GM12873 (cell line): ENCODE measurements at regions not wholly inside any gene's neighbourhood (a gene's known extent, or its start where the extent isn't known, plus 50 kb on each side); places are given as distances from the start of the nearest gene placed in this dataset.

Source experiments
- CTCF ChIP-seq: IDR thresholded peaks from 2 replicates; pipeline ENCODE4 v1.5.1; 2012; ENCODE audit warnings: low read depth, mild to moderate bottlenecking, moderate library complexity, low read length, control low read depth; ENCODE audit not compliant: insufficient read depth; ENCODE audit errors: missing control alignments

- TF ChIP-seq CTCF: no peak
These were observed 314.9 kb downstream of the MIAT start for GRCh38 chr22:26972286-26972685.

GRCh38 chr22:26974034-26974433 lies 316.6 kb downstream of the MIAT start:
- no peak for TF ChIP-seq CTCF

GRCh38 chr22:26974914-26975803 lies 317.8 kb downstream of the MIAT start:
- no peak for TF ChIP-seq CTCF

GRCh38 chr22:26975865-26976264 lies 318.5 kb downstream of the MIAT start:
- no peak for TF ChIP-seq CTCF

- TF ChIP-seq CTCF: no peak
These were observed 320.5 kb downstream of the MIAT start for GRCh38 chr22:26977741-26978376.

GRCh38 chr22:26979294-26979693 lies 321.9 kb downstream of the MIAT start:
- no peak for TF ChIP-seq CTCF

GRCh38 chr22:26981111-26981510 lies 323.7 kb downstream of the MIAT start:
- no peak for TF ChIP-seq CTCF
